Activated CD4-positive, alpha-beta T cell treated with anti-CD3 and anti-CD28 coated beads, Interleukin-2, amount 50 U/mL, for 4 hours (primary cell): ENCODE measurements at regions not wholly inside any gene's neighbourhood (a gene's known extent, or its start where the extent isn't known, plus 50 kb on each side); places are given as distances from the start of the nearest gene placed in this dataset.

Experiments used
- DNase-seq, 2 experiments: peaks; one replicate each; pipeline ENCODE4 v3.0.0-alpha.2; 2020

DNA sequence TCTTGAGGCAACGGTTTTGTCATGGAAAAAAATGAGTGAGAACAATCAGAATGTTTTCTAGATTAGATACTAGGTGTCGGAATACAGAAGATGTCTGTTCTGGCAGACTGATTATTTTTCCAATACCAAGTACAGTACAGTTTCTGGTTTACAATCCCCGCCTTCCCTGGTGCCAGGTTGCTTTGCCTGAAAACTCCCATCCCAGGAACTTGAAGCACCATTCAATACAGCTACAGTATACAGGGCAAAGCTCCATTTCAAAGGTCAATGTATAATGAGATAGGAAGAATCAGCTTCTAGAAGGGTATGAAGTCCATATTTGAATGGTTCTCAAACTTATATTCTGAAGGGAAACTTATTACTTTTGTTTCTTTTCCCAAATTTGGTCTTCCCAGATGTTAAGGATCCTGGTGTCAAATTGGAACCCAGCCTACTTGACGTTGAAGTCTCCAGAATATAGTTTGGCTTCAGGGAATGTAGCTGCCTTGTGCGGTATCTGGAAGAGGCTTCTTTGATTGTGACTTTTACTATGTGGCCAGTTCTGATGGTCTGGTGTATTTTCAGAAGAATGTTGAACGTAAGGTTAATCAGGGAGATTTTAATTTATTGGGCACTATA lies 238.0 kb upstream of the ATP2B1 start:
- no peak for DNase-seq

DNA sequence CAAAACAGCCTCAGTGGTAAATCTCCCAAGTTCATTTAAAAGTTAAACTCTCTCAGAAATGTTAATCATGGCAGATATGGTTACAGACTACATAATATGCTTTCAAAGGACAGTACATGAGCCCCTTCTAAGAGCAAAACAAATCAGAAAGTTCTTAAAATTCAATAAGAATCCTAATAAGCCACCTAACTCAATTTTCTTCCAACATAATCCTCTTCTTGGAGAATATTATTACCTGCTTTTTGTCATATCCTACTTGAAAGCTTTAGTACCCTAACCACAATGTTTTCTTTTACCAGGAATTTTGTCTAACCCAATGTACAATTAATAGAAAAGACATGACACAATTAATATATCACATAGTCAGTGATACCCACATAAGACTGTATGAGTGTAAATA lies 236.5 kb upstream of the ATP2B1 start:
- no peak for DNase-seq

DNA sequence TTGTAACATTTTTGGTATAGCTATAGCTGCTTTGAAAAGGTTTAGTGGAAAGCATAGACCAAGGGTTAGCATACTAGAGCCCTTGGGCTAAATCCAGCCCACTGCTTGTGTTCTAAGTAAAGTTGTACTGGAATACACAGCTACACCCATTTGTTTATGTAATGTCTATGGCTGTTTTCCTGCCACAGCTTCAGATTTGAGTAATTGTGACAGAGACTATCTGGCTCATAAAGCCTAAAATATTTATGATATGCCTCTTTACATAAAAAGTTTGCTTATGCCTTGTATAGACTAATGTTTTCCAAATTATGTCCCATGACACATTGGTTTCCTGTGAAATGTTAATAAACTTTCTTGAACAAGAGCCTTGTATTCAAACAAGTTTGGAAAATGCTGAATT lies 234.8 kb upstream of the ATP2B1 start:
- no peak for DNase-seq

DNA sequence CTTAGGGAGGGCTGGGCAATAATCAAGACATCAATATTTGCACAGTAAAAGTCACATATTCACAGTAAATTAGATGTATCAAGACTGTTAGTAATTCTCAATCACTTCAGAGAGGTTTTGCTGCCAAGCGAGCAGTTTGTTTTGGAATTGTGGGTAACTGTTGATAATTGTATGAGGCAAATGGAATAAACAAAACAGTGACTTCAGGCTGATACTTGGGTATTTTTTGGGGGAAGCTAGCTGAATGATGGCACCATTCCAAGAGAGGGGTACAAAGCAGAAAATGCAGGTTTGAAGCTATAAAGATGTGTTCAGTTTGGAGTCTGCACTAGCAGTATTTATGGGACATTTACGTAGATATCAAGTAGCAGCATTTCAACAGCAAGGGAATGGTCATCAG lies 232.8 kb upstream of the ATP2B1 start:
- DNase-seq: no peak

DNA sequence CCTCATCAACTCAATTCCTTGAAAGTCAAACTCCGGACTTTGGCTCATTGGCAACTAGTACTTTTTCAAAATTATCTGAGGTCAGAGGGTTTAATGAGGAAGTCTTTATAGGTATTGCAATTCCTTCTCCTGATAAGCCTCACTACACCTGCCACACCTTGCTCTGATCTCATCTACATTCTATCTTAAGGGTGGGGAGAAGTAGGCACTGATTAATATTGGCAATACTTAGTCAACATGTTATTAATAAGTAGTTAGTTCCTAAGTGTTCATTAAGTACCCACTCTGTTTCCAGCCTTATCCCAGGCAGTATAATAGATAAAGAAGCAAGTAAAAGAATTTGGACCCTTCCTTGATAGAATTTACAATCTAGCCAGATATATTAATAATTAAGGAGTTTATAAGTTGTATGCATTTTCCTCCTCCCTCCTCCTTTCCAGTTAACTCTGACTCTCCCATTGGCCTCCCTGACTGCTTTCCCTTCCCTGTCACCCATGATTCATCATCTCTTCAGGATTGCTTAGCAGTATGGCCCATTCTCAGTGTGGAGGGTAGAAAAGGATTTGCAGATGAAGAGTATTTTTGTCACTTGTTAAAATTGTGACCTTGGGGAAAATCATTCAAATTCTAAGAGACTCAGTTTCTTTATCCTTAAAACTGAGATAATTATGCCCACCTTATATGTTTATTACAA lies 231.0 kb upstream of the ATP2B1 start:
- DNase-seq: no peak

DNA sequence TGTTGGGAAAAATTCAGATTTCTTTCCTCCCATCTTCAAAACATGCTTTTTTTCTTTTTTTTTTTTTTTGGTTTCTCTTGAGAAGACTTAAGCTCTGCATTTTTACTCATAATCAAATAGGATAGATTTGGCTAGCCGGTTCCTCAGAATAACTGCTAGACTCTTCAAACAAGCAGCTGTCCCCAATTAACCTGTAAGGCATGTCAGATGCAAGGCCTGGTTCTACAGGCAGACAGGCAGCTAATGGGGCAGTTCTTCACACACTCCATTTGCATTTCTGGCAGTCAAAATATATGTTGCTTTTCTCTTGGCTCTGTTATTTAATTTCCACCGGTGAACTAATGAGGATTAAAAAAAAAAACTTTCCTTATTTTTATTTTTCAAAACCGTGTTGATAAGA lies 228.0 kb upstream of the ATP2B1 start:
- DNase-seq: no peak

DNA sequence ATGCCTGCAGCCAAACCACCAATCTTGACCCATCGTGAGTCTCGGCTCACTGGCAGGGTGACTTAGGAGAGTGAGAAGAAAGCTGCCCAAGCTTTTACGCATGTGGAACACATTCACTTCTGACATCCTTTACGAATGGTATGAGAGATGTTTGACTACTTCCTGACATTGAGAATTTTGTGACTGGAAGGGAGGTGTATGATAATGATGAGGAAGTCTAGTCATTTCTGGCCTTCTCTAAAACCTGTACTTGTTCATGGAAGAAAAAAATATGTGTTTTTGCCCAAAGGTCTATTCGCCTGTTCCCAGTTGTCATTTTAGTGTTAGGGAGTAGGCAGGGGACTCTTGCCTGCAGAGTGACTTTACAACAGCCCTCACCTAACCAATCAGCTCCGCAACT lies 227.2 kb upstream of the ATP2B1 start:
- no peak for DNase-seq

DNA sequence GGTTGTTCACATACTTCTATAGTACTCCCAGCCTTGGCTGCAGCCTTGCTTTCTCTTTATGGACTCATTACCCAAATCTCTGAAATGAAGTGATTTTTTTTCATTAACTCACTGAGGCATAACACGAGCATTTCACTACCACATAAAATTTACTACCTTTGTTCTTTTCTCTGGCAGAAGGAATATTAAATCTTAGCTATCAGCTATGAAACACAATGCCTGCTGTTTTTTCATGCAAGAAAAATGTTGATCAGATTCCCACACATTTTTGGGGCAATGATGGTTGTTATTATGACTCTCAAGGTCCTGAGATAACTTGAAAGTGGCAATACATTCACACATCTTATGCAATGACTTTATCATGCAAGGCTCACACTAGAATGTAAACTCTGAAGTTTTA lies 225.3 kb upstream of the ATP2B1 start:
- DNase-seq: no peak

DNA sequence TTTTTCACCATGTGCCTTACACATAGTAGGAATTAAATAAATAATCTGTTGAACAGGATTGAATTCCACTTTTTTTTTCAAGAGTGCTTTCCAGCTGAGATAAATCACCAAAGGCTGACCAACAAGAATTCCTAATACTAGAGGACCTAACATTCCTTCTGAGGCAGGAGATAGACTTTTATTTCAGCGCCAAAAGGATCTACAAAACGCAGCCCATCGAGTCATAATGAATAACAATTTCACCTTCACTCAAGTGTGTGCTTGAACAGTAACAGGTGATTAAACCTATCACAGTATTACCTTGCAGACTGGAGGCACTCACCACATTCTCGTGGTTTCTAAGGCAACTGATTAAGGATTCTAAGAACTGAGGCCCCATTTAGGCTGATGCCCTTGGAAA lies 224.3 kb upstream of the ATP2B1 start:
- no peak for DNase-seq

DNA sequence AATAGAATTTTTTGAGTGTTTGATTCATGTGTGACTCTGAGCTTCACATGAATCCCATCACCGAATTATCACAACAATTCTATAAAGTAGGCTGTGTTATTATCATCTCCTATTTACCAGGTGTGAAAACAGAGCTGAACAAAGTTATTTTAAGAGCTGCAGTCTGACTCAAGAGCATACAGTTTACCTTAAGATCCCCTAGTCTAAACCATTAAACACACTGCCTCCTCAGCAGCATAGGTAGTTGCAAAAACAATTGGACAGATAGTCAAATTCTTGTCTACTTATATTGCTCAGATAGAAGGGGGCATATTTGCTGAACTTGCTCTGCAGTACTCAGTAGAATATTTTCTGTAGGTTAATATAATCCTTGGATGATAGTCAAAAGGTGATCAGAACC lies 219.8 kb upstream of the ATP2B1 start:
- no peak for DNase-seq

DNA sequence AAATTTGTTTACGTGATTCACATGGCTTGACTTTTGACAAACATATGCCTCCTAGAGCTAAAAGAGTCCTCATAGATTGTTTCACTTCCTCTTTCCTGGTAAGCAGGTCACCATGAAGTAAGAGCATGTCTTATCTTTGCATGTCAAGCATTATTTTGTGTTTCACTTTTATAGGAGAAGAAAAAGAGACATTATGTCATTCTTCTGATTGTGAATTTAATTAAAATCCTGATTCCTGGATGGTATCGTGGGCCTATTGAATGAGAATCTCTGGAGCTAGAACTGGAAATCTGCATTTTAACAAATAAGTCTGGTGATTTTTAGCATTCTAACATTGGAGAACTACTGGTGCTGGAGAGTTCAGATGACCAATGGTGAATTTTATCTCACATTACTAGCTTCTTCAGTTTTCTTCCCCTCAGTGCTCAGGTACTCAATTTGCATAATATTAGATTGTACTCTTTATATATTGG lies 218.6 kb upstream of the ATP2B1 start:
- DNase-seq: no peak

DNA sequence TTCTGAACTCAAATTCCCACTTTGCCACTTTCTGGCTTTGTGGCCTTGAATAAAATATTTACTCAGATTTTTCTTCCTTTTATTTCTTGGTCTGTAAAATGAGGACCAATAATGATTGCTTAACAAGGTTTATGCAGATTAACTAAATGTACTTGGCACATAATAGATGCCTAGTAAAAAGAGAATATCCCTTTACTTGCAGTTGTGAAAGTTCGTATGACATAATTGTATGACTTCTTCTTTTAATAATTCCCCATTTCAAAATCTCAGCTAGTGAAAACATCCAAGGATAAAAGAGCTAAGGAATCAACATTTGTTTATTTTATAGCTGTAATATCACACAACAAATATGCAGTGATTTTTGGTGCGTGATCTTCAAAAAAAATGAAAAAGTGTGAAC lies 215.6 kb upstream of the ATP2B1 start:
- no peak for DNase-seq

DNA sequence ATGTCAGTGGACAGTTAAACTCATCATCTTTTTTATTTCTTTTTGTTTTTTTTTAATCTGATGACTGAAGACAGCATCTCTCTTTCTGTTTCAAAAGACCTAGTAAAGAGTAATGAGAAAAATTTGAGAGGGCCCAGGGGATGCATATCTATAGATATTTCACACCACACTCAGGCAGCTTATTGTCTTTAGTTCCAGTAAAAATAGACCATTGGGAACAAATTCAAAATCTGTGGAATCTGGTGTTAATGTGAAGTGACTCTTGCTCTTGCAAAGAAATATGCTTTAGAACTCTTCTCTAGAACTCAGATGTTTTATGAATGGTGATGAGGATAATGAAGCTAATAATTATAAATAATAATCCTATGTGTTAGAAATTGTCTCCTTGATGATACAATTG lies 214.5 kb upstream of the ATP2B1 start:
- no peak for DNase-seq

DNA sequence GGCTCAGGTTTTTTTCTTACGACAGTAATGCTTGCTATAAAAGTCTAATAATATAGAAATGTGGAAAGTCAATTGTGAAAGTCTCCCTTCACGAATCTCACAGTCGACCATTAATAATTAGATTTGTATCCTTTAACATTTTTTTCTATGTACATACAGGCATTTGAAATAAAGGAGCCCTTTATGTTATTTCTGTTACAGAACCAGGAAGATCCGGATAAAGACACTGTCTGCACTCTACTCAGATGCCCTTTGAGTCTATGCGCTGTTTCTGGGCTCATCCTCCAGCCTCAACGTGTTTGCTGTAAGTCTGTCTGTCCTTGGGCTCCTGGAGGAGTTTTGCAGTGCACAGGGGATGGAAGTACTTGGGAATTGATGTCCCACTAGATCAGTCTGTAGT lies 212.2 kb upstream of the ATP2B1 start:
- DNase-seq: no peak

DNA sequence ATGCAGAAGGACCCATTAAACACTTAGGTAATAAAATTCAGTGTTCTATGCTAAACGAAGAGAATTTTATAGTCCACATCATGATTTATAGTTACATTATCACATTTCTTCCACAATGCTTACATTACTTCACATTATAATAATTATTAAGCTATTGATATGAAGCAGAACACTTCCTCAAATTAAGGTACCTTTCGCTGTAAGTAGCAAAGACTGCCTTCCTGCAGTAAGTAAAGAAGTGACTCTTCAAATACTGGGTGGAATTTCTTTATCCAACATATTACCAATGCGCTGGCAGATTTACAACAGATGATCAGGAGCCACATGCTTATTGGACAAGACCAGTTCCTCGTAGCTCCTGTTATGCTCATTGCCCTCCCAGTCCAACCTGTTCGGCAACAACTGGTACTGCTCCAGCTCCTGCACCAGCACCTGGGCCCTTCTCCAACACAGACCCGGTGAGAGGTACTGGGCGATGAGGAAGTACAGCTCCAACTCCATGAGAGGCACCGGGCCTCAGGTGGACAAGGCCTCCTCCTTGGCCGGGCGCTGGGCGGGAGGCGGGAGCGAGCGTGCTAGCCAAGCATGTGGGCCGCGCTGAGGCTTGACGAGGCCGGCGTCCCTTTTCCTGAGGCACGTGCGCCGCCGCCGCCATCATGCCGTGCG lies 210.7 kb upstream of the ATP2B1 start:
- no peak for DNase-seq

DNA sequence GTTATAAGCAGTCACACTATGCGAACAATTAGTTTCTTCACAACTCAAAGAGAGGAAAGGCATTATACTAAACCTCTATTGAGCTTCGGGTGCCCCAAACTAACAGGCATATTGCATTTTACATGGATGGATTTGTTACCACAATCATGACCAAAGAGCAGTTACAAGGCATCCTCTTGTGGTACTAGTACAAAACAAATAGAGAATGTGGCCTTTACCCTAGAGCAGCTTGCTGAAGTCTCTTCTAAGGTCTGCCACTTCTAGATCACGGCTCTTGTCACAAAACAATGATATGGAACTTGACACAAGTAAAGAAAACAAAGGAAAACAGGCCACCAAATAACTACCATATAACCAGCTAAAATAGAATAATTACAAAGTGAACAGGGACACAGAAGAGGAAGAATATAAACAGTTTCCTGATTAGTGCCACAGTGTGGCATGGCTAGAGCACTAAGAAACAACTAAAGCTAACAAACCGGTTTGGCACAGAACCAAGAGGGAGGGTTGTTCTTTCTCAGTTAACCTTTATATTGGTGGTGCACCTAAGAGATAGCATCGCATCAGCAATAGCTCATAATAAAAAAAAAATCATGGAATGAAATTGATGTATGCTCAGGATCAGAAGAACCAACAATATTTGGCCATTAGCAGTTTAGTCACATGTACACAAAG lies 209.7 kb upstream of the ATP2B1 start:
- no peak for DNase-seq

DNA sequence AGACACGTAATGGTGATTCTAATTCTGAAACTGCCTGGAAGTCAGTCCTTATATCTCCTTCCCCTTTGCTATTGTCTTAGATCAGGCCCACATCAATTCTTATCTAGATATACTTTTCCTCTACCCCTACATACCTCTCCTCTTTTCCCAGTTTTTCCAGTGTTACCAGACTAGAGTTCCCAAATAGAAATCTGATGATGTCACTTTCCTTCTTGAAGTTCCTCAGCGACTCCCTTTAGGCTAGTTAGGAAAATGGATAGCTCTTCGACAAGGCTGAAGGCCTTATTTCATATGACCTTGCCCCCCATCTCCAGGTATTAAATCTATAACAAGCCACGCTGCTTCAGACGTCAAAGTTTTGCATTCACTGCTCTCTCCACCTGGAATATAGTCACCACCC lies 201.1 kb upstream of the ATP2B1 start:
- no peak for DNase-seq

DNA sequence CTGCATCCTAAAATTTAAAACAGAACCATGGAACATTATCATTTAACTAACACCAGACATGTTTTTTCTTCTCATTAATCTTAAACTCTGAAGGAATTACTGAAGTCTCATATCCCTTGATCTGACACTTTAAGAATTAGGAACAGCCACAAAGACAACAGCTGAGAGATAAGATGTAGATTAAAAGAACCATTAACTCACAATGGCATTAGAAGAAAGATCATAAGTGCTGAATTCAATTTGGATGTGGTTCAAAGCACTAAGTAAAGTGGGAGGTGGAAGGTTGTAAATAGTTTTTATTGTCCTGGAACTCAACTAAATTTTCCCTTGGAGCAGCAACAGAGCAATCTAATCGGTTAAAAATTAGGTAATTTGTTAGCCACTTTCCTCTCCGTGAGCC lies 199.0 kb upstream of the ATP2B1 start:
- DNase-seq: no peak

DNA sequence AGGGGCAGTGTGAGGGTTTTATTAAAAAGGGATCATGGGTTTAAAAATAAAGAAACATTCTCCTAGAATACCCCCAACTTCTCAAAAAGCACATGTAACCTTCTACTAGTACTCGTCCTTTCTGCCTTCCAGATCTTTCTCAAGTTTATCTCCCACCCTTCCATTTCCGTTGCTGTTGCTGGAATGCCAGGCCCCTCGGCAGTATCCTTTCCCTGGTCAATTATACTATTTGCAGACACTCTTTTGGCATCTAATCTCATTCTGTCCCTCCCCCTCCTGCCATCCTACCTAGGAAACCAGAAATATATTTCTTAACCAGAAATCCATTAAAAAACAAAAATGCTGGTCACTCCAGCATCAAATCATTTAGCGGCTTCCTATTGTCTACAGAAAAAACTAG lies 198.2 kb upstream of the ATP2B1 start:
- no peak for DNase-seq

DNA sequence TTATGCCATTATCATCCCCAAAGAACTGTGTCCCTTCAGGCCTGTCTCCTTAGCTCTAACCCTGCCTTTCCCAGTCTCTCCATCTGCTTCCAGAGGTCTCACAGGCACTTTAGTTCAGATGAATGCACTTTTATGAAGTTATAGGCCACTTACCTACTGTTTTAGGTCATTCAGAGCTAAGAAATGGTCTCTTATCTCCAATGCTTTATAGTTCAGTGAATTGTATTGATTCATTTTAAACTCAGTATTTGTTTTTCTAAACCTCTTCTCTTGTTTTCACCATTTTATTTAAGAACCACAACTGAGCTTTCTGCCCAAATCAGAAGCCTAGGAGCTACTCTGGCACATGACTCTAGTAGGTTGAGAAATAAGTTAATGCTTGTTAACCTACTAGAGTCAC lies 197.5 kb upstream of the ATP2B1 start:
- DNase-seq: no peak

DNA sequence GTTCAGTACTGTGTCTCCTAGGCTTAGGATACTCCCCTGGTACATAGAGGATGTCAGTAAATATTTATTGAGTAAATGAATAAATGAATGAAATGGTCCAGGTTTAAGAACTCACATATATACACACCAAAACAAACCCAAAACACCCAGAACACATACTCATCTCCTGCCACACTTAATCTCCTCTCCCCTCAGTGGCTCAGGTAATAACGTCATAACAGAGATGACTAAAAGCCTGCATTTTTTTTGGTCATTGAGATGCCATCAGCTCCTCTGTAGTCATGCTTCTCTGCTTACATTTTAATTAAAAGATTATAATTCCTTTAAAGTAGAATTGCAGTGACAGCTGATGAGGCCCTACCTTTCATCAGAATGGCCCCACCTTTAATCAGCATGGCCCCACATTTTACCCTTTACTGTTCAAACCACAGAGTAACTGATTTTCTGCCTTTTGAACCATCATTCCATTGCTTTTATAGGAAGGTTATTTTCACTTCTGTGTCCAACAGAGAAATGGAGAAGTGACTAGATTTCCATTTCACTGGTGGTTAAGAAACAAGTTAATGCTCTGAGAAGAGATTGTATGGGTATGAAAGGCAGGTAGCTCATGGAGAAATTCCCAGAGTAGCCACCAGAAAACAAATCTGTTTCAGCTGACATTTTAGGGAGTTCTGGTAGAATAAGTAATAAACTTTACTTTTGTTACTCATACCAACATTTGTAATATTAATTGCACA lies 193.4 kb upstream of the ATP2B1 start:
- no peak for DNase-seq

DNA sequence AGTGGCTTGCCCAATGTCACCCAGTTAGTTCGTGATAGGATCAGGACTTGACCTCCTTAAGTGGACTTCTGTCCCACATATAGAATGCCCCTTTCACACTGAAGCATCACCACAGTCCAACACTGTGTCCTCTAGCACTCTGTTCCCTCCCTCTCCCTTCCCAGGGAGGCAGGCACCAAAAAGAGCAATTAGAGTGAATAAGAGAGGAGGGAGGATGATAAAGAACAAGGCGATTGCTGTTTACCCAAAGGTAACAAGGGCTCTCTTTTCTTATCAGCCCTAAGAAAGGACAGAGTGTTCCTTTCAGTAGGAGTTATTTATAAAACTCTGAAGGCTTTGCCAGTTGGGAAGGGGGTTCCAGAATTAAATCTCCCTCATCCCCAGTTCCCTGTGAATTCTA lies 192.7 kb upstream of the ATP2B1 start:
- no peak for DNase-seq

DNA sequence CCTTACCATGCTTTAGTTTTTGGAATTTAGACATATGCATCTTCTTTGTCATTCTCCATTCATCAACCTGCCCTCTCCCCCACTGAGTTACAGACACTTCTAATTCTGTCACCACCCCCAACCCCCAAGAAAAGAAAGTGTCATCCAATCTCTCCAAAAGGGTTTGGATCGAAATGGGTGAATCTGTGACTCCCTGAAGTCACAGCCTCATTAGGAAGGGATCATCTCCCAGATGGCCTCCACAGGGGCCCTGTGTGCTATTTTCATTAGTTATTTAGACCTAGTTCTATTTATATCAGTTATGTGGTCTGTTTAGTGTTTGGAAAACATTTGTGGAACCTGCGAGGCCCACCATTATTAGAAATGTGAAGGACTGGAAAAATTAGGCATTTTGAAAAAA lies 191.0 kb upstream of the ATP2B1 start:
- no peak for DNase-seq
